Ovary (tissue), 3 donors: ENCODE measurements at regions not wholly inside any gene's neighbourhood (a gene's known extent, or its start where the extent isn't known, plus 50 kb on each side); places are given as distances from the start of the nearest gene placed in this dataset.

Source experiments
- CTCF ChIP-seq, 3 donors: fragments of 450-650 bp in 2 of 3; fragments of 200-600 bp in 1 of 3; IDR thresholded peaks; one replicate each; pipeline versions ENCODE4 v1.5.1 to v1.8.0; 2016 to 2022; ENCODE audit warnings: antibody characterized with exemption in 3 of 3, mild to moderate bottlenecking in 1 of 3
- POLR2A ChIP-seq: fragments of 450-650 bp; IDR thresholded peaks from one replicate; pipeline ENCODE4 v1.6.1; 2017; ENCODE audit warnings: antibody characterized with exemption, mild to moderate bottlenecking, moderate library complexity
- donor health status: DM: no; HTN: no; CAD: no.

- no peak for TF ChIP-seq CTCF (IDR thresholded peaks at IDR 0.05)
- TF ChIP-seq POLR2A, result no peak
Observed at GRCh38 chr15:39434163-39434562, 146.7 kb upstream of the THBS1 start.
